Thyroid gland (tissue), 4 donors: ENCODE measurements at regions not wholly inside any gene's neighbourhood (a gene's known extent, or its start where the extent isn't known, plus 50 kb on each side); places are given as distances from the start of the nearest gene placed in this dataset.

Experiments
- CTCF ChIP-seq, 6 experiments: fragments of 200-600 bp in 3 of 6; fragments of 450-650 bp in 3 of 6; sonication (generic) in 3 of 6; IDR thresholded peaks; one replicate each; pipeline ENCODE4 v1.5.1; 2016 to 2019; ENCODE audit warnings: antibody characterized with exemption in 6 of 6, mild to moderate bottlenecking in 2 of 6, inconsistent platforms in 1 of 6, moderate library complexity in 1 of 6
- POLR2A ChIP-seq, 2 donors: fragments of 450-650 bp; IDR thresholded peaks; one replicate each; pipeline ENCODE4 v1.6.1; 2017; ENCODE audit warnings: antibody characterized with exemption in 2 of 2, mild to moderate bottlenecking in 2 of 2, moderate library complexity in 1 of 2

- TF ChIP-seq CTCF (IDR thresholded peaks at IDR 0.05) (no peak), POLR2A (IDR thresholded peaks at IDR 0.05) (no peak)
Measured at GRCh38 chr21:24658026-24658425, 949.3 kb downstream of the MRPL39 start.
